Muscle of leg (tissue), 3 donors: ENCODE measurements at regions not wholly inside any gene's neighbourhood (a gene's known extent, or its start where the extent isn't known, plus 50 kb on each side); places are given as distances from the start of the nearest gene placed in this dataset.
"Not testable (repeated sequence)": the region's sequence is repeated elsewhere in the genome, so short reads cannot be mapped to it uniquely, and the experiment has no call there.

Experiments
- DNase-seq: peaks from one replicate; pipeline ENCODE4 v3.0.0; 2013
- H3K27ac ChIP-seq: one replicate; pipeline ENCODE4 v1.5.1; 2013; ENCODE audit warnings: mild to moderate bottlenecking, low read length, control low read depth
- H3K27me3 ChIP-seq: one replicate; pipeline ENCODE4 v1.6.1; 2013; ENCODE audit warnings: low read length; ENCODE audit not compliant: control insufficient read depth, insufficient read depth
- H3K36me3 ChIP-seq: one replicate; pipeline ENCODE4 v1.6.1; 2013; ENCODE audit warnings: low read length; ENCODE audit not compliant: control insufficient read depth, insufficient read depth
- H3K4me1 ChIP-seq: one replicate; pipeline ENCODE4 v1.6.1; 2013; ENCODE audit warnings: low read length; ENCODE audit not compliant: control insufficient read depth, insufficient read depth
- H3K4me3 ChIP-seq: one replicate; pipeline ENCODE4 v1.5.1; 2013; ENCODE audit warnings: low read length, control low read depth
- H3K9me3 ChIP-seq: replicated peaks from 2 replicates; pipeline ENCODE4 v1.6.1; 2013; ENCODE audit warnings: low read depth, low read length; ENCODE audit not compliant: control insufficient read depth
- WGBS: methylation state at CpG from one replicate; pipeline ENCODE4 v1.1.5; 2013; ENCODE audit warnings: missing lambda C conversion rate; ENCODE audit not compliant: insufficient coverage; 5-methylcytosine and 5-hydroxymethylcytosine counted together

DNA sequence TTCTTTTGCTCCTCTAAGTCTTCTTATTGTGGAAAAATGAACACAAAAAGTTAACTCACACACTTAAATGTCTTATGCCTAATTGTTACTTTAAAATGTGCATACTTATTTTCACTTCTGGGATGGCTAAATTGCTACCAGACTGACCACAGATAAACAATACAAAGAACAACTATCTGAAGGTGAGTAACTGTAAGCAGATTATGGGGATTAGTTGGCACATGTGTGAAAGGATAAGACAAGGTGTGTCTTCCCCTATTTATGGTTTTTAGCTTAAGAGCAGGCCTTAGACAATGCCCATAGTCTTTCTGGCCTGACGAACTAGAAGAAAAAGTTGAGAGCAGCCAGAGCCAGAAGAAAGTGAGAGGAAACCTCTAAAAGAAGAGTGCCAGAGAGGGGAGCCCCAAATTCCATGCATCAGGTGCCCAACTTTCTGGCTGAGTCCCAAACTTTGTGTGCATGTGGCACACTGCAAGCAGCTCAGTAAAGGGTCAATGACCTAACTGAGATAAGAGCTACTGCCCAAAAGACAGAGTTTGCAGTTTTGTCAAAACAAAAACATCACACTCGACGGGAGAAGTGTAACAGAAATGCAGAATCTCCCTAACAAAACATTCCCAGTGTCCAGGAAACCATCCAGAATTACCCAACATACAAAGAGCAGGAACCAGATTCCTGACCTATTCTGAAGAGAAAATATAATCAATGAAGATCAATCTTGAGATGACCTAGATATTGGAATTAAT lies 375.4 kb downstream of the KCNRG start:
- H3K27me3 ChIP-seq = no peaks in the 10 kb centered on the region
- no peak overlapping the region for H3K4me3 ChIP-seq
- H3K36me3 ChIP-seq = no peaks in the 10 kb centered on the region
- peaks cover 30% of the 10 kb centered on the region for H3K4me1 ChIP-seq
- 67% methylated on average over 1 of the region's 3 CpGs for whole genome bisulfite sequencing
- no peak for DNase-seq
- H3K27ac ChIP-seq = no peak overlapping the region
- H3K9me3 ChIP-seq = no peaks in the 10 kb centered on the region

DNA sequence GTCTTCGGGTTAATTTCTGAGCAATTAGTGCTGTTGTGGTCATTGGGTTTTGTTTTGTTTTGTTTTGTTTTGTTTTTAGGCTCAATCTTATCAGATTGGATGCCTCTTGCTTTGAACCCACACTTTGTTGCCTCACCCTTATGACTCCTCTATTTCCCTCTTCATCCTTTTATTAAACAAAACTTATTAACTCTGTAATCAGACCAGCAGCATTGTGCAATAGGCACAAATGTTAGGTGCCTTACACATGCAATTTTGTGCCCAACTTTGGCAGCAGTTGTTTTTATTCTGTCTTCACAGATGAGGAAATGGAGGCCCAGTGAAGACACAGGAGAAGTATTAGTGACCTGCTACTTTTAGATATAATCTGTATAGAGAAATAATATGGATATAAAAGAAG lies 377.7 kb downstream of the KCNRG start:
- Histone ChIP-seq H3K4me3 (no peak overlapping the region), H3K27me3 (no peaks in the 10 kb centered on the region), H3K9me3 (no peaks in the 10 kb centered on the region), H3K27ac (peak overlapping the region; percentile 1), H3K36me3 (no peaks in the 10 kb centered on the region), H3K4me1 (peaks cover 16% of the 10 kb centered on the region)
- DNase-seq = no peak
- no CpG with 5 or more reads among the region's 1 CpG for WGBS

DNA sequence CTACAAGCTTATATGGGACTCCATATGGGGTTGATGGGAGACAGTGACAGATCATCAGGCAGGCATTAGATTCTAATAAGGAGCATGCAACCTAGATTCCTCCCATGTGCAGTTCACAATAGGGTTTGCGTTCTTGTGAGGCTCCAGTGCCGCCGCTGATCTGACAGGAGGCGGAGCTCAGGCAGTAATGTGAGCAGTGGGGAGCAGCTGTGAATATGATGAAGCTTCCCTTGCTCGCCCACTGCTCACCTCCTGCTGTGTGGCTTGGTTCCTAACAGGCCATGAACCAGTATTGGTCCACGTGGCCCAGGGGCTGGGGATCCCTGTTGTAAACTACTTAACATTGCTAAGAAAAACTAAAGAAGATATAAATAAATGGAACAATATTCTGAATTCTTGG lies 378.4 kb downstream of the KCNRG start:
- peak; percentile 53 for DNase-seq
- Histone ChIP-seq H3K4me3 (no peak overlapping the region), H3K27ac (no peak overlapping the region)

DNA sequence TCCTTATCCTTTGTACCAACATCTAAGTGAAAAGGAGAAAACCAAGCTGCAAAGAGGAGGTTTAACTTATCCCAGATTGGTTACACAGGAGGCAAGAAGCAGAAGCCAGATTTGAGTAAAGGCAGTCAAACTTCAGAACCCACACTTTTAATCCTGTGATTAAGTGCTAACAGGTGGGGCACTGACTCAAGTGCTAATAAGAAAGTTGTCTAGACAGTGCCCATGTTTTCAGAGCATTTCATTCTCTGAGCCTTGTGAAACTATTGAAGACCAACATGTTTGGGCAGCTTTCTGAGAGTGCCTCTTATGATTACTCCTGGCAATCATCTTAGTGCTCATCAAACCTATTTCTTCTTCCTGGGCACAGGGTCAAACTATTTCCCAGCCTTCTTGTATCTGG lies 380.8 kb downstream of the KCNRG start:
- no peak for DNase-seq
- H3K27me3 ChIP-seq = no peaks in the 10 kb centered on the region
- no peaks in the 10 kb centered on the region for H3K36me3 ChIP-seq
- H3K4me1 ChIP-seq = peaks cover 19% of the 10 kb centered on the region
- H3K9me3 ChIP-seq = no peaks in the 10 kb centered on the region
- H3K4me3 ChIP-seq = no peak overlapping the region
- no peak overlapping the region for H3K27ac ChIP-seq

More for the DNA sequence above, 378.4 kb downstream of the KCNRG start:
- no CpG with 5 or more reads among the region's 6 CpGs for WGBS
- H3K36me3 ChIP-seq = no peaks in the 10 kb centered on the region
- H3K9me3 ChIP-seq = no peaks in the 10 kb centered on the region
- peaks cover 13% of the 10 kb centered on the region for H3K4me1 ChIP-seq
- H3K27me3 ChIP-seq = no peaks in the 10 kb centered on the region

DNA sequence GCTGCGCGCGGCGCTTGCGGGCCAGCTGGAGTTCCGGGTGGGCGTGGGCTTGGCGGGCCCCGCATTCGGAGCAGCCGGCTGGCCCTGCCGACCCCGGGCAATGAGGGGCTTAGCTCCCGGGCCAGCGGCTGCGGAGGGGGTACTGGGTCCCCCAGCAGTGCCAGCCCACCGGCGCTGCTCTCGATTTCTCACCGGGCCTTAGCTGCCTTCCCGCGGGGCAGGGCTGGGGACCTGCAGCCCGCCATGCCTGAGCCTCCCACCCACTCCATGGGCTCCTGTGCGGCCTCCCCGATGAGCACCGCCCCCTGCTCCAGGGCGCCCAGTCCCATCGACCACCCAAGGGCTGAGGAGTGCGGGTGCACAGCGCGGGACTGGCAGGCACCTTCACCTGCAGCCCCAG lies 381.4 kb downstream of the KCNRG start:
- DNase-seq, H3K9me3 ChIP-seq, H3K36me3 ChIP-seq, H3K27me3 ChIP-seq, H3K27ac ChIP-seq, H3K4me3 ChIP-seq: not testable (repeated sequence)
- 96% methylated on average over 30 of the region's 31 CpGs for WGBS
- H3K4me1 ChIP-seq = peaks cover 23% of the 10 kb centered on the region

DNA sequence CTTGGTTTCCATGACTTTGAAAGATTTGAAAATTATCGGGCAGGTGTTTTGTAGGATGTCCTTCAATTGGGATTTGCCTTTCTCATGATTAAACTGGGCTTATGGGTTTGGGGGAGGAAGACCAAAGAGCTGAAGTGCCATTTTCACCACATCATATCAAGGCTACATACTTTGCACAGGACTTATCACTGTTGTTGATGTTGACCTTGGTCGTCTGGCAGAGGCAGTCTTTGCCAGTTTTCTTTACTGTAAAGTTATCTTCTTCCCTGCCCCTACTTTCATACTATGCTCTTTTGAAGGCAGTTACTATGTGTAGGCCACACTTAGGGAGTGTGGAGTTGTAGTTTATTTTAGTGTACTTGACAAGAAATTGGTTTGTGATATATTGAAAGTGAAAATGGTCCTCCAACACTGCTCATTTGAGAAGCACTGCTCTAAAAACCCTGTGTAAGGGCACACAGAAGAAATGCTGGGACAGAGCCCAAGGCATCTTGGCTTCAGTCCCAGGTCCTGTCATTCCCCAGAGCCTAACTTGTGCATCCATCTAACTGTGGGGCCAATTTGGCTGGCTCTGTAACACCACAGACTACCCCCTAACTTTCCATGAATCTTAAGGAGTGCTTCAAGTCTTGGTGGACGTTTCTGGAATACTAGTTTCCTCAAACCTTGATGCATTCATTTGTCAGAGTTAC lies 384.9 kb downstream of the KCNRG start:
- DNase-seq = peak; percentile 75
- no peak overlapping the region for H3K4me3 ChIP-seq
- no peaks in the 10 kb centered on the region for H3K9me3 ChIP-seq
- peaks cover 19% of the 10 kb centered on the region for H3K4me1 ChIP-seq
- H3K36me3 ChIP-seq = no peaks in the 10 kb centered on the region
- H3K27me3 ChIP-seq = no peaks in the 10 kb centered on the region
- WGBS = no CpG with 5 or more reads among the region's 3 CpGs
- H3K27ac ChIP-seq = peak overlapping the region; percentile 16

DNA sequence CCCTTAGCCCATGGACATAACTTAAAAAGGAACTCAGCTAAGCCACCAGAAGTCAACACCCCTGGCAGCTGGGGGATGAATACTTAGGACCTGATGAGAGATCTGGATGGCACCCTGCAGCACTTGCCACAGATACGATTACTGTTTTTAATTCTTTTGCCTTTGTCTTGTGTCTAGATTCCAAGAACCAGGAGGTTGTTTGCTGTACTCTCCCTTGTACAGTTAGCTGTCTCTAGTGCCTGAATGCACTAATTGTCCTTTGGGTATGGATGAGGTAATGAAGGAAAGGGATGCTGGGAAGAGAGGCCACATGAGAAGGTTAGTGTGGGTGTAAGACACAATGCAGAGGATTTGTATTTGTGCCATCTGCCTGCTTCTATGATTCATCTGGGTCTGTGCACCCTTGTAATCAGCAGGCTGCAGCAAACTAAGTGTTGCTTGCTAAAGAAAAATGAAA lies 385.8 kb downstream of the KCNRG start:
- no peaks in the 10 kb centered on the region for H3K36me3 ChIP-seq
- no peaks in the 10 kb centered on the region for H3K27me3 ChIP-seq
- no peaks in the 10 kb centered on the region for H3K9me3 ChIP-seq
- no peak overlapping the region for H3K4me3 ChIP-seq
- DNase-seq = peak; percentile 65
- 83% methylated on average over 1 of the region's 1 CpG for WGBS
- H3K27ac ChIP-seq = peak overlapping the region; percentile 16
- H3K4me1 ChIP-seq = peaks cover 19% of the 10 kb centered on the region

DNA sequence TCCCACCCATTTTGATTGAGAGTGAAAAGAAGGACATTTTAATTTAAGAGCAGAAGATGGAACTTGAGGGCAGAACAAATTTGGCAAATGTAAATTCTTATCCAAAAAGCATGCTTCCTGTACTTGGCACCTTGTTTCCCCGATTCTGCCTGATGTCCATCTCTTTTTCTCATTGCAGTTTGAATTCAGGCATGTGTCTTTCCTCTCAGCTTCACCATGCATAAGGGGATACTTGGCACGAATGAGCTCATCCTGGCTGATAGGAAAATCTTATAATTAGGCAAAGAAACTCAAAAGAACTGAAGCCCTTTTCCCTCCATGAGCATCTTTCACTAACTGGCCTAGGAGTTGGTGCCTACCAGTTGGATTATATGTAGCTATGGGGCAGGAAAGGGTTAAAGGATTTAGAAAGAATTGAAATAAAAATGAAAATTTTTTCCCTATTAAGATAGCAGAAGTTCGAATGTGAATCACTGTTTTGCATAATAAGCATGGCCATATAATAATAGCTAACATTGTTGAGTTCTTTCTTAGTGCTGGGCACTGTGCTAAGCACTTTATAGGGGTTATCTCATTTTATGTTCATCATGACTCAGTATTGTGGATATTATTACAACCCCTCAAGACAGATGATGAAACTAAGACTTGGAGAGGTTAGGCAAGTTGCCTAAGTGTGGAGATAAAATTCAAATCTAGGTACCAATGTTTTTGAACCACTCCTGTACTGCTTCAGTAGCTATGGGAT lies 386.6 kb downstream of the KCNRG start:
- Histone ChIP-seq H3K27ac (no peak overlapping the region), H3K36me3 (no peaks in the 10 kb centered on the region), H3K4me1 (peaks cover 19% of the 10 kb centered on the region), H3K9me3 (no peaks in the 10 kb centered on the region), H3K27me3 (no peaks in the 10 kb centered on the region), H3K4me3 (no peak overlapping the region)
- no CpG with 5 or more reads among the region's 3 CpGs for WGBS
- no peak for DNase-seq

DNA sequence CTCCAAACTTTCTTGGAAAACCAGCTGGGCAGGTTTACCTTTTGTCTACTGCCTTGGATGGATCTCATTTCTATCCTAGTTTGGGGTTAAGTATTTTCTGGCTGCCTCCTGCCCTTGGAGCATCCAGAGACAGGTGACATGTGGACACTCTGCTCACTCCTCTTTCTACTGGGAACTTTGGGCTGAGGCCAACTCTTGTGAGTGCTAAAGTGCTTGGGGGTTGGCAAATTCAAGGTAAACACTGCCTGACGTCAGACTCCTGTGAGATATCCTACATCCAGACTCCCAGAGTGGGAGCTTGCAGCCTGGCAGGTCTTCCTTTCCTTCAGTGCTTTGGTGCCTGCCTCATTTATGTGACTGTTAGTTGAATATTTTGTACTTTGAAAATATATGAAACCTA lies 388.1 kb downstream of the KCNRG start:
- Histone ChIP-seq H3K36me3 (no peaks in the 10 kb centered on the region), H3K4me3 (no peak overlapping the region), H3K9me3 (no peaks in the 10 kb centered on the region), H3K27me3 (no peaks in the 10 kb centered on the region), H3K27ac (no peak overlapping the region), H3K4me1 (peaks cover 19% of the 10 kb centered on the region)
- WGBS = no CpG with 5 or more reads among the region's 1 CpG
- no peak for DNase-seq

DNA sequence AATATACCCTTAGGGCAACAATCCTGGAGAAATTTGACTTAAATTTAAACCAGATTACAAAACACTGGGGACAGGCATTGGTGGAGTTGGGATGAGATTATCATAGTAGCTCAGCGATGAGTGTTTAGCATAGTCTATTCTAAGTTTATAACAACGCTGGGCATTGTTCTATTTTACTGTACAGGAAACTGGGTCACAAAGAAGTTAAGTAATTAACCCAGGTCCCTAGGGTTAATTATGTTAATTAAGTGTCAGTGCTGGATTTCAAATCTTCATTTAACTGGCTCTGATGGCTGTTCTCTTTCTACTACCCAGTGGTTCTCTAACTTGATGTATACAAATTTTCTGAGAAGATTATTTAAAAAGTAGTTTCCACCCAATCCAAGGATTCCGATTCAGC lies 388.9 kb downstream of the KCNRG start:
- no peaks in the 10 kb centered on the region for H3K27me3 ChIP-seq
- no peak overlapping the region for H3K27ac ChIP-seq
- no peak overlapping the region for H3K4me3 ChIP-seq
- H3K4me1 ChIP-seq = peaks cover 19% of the 10 kb centered on the region
- no peak for DNase-seq
- no peaks in the 10 kb centered on the region for H3K36me3 ChIP-seq
- WGBS = no CpG with 5 or more reads among the region's 3 CpGs
- H3K9me3 ChIP-seq = no peaks in the 10 kb centered on the region
